H9 (cell line): ENCODE measurements at regions not wholly inside any gene's neighbourhood (a gene's known extent, or its start where the extent isn't known, plus 50 kb on each side); places are given as distances from the start of the nearest gene placed in this dataset.

Source experiments
- DNase-seq: peaks from one replicate; pipeline ENCODE4 v3.0.0-alpha.2; 2017
- H2AFZ ChIP-seq: one replicate; pipeline ENCODE4 v1.6.1; 2013; ENCODE audit warnings: mild to moderate bottlenecking, low read length, control low read depth, moderate library complexity
- H2AK5ac ChIP-seq: 2 replicates; pipeline ENCODE4 v1.6.1; 2013; ENCODE audit warnings: low read length, control low read depth, mixed read lengths; ENCODE audit not compliant: insufficient read length
- H2BK120ac ChIP-seq: one replicate; pipeline ENCODE4 v1.6.1; 2013; ENCODE audit warnings: low read depth, mild to moderate bottlenecking, low read length, control low read depth, inconsistent platforms; ENCODE audit not compliant: poor library complexity, severe bottlenecking
- H2BK12ac ChIP-seq: 2 replicates; pipeline ENCODE4 v1.6.1; 2013; ENCODE audit warnings: low read length, control low read depth, mixed read lengths, low read depth; ENCODE audit not compliant: insufficient read length
- H2BK15ac ChIP-seq: 2 replicates; pipeline ENCODE4 v1.6.1; 2013; ENCODE audit warnings: low read depth, low read length, control low read depth
- H2BK20ac ChIP-seq: one replicate; pipeline ENCODE4 v1.6.1; 2013; ENCODE audit warnings: low read depth, mild to moderate bottlenecking, low read length, control low read depth, inconsistent platforms; ENCODE audit not compliant: poor library complexity, severe bottlenecking
- H2BK5ac ChIP-seq: 2 replicates; pipeline ENCODE4 v1.6.1; 2013; ENCODE audit warnings: low read length, control low read depth, mixed read lengths; ENCODE audit not compliant: insufficient read length
- H3K14ac ChIP-seq: 2 replicates; pipeline ENCODE4 v1.6.1; 2013; ENCODE audit warnings: low read length, control low read depth; ENCODE audit not compliant: insufficient read depth
- H3K18ac ChIP-seq: 2 replicates; pipeline ENCODE4 v1.6.1; 2013; ENCODE audit warnings: low read depth, mild to moderate bottlenecking, mixed read lengths, low read length, control low read depth; ENCODE audit not compliant: insufficient read length
- H3K23ac ChIP-seq: 2 replicates; pipeline ENCODE4 v1.6.1; 2013; ENCODE audit warnings: low read length, control low read depth, mixed read lengths, low read depth; ENCODE audit not compliant: insufficient read length
- H3K23me2 ChIP-seq: 2 replicates; pipeline ENCODE4 v1.6.1; 2013; ENCODE audit warnings: low read depth, mild to moderate bottlenecking, mixed read lengths, low read length, control low read depth; ENCODE audit not compliant: insufficient read length, poor library complexity, severe bottlenecking
- H3K27ac ChIP-seq: 2 replicates; pipeline ENCODE4 v1.5.1; 2013; ENCODE audit warnings: low read length, control low read depth, mixed read lengths, low read depth; ENCODE audit not compliant: insufficient read length
- H3K27me3 ChIP-seq: 2 replicates; pipeline ENCODE4 v1.6.1; 2013; ENCODE audit warnings: low read length, control low read depth, inconsistent platforms; ENCODE audit not compliant: insufficient read depth
- H3K4ac ChIP-seq: 2 replicates; pipeline ENCODE4 v1.6.1; 2013; ENCODE audit warnings: low read depth, mild to moderate bottlenecking, control low read depth, inconsistent platforms, low read length, moderate library complexity
- H3K4me1 ChIP-seq: 2 replicates; pipeline ENCODE4 v1.6.1; 2013; ENCODE audit warnings: low read length, control low read depth, inconsistent platforms; ENCODE audit not compliant: insufficient read depth
- H3K4me2 ChIP-seq: 2 replicates; pipeline ENCODE4 v1.6.1; 2013; ENCODE audit warnings: low read length, control low read depth, mixed read lengths; ENCODE audit not compliant: insufficient read length, insufficient read depth
- H3K56ac ChIP-seq: 2 replicates; pipeline ENCODE4 v1.6.1; 2013; ENCODE audit warnings: low read depth, mild to moderate bottlenecking, mixed read lengths, low read length, control low read depth; ENCODE audit not compliant: insufficient read length
- H3K79me1 ChIP-seq: 2 replicates; pipeline ENCODE4 v1.6.1; 2013; ENCODE audit warnings: low read depth, mild to moderate bottlenecking, moderate library complexity, low read length, control low read depth, inconsistent platforms; ENCODE audit not compliant: insufficient read depth, poor library complexity, severe bottlenecking
- H3K79me2 ChIP-seq: 2 replicates; pipeline ENCODE4 v1.6.1; 2013; ENCODE audit warnings: low read length, control low read depth, inconsistent platforms; ENCODE audit not compliant: insufficient read depth
- H3K9ac ChIP-seq: 2 replicates; pipeline ENCODE4 v1.6.1; 2013; ENCODE audit warnings: low read length, control low read depth, mixed read lengths; ENCODE audit not compliant: insufficient read length; ENCODE audit errors: extremely low read depth
- H3K9me3 ChIP-seq: one replicate; pipeline ENCODE4 v1.6.1; 2013; ENCODE audit warnings: low read depth, low read length, inconsistent platforms; ENCODE audit not compliant: control insufficient read depth
- H3T11ph ChIP-seq: one replicate; pipeline ENCODE4 v1.6.1; 2013; ENCODE audit warnings: mild to moderate bottlenecking, low read length, control low read depth, inconsistent platforms
- H4K20me1 ChIP-seq: one replicate; pipeline ENCODE4 v1.6.1; 2013; ENCODE audit not compliant: control insufficient read depth, insufficient read length, insufficient read depth
- H4K5ac ChIP-seq: 2 replicates; pipeline ENCODE4 v1.6.1; 2013; ENCODE audit warnings: low read depth, mild to moderate bottlenecking, mixed read lengths, low read length, control low read depth; ENCODE audit not compliant: insufficient read length
- H4K8ac ChIP-seq: replicated peaks from 2 replicates; pipeline ENCODE4 v1.6.1; 2013; ENCODE audit warnings: low read length, control low read depth, mixed read lengths, low read depth; ENCODE audit not compliant: insufficient read length
- H4K91ac ChIP-seq: 2 replicates; pipeline ENCODE4 v1.6.1; 2013; ENCODE audit warnings: low read depth, mild to moderate bottlenecking, moderate library complexity, mixed read lengths, low read length, control low read depth; ENCODE audit not compliant: insufficient read length
- H3K27ac Mint-ChIP-seq, 3 experiments: 2 replicates in 2 of 3; 3 replicates in 1 of 3; pipeline ENCODE4 v1.8.0; 2020 to 2021; ENCODE audit warnings: mixed read lengths in 3 of 3, mild to moderate bottlenecking in 1 of 3, moderate library complexity in 1 of 3
- H3K27me3 Mint-ChIP-seq: 2 replicates; pipeline ENCODE4 v1.8.0; 2021; ENCODE audit warnings: low read depth, mild to moderate bottlenecking, moderate library complexity, mixed read lengths
- H3K36me3 Mint-ChIP-seq, 3 experiments: 2 replicates in 2 of 3; 3 replicates in 1 of 3; pipeline ENCODE4 v1.8.0; 2020 to 2021; ENCODE audit warnings: low read depth in 3 of 3, mixed read lengths in 3 of 3; ENCODE audit not compliant: insufficient read depth in 1 of 3
- H3K4me1 Mint-ChIP-seq, 2 experiments: 2 replicates each; pipeline ENCODE4 v1.8.0; 2020; ENCODE audit warnings: mixed read lengths in 2 of 2
- H3K4me3 Mint-ChIP-seq, 2 experiments: 2 replicates in 1 of 2; 3 replicates in 1 of 2; pipeline ENCODE4 v1.8.0; 2020 to 2021; ENCODE audit warnings: mild to moderate bottlenecking in 2 of 2, mixed read lengths in 2 of 2, moderate library complexity in 1 of 2
- H3K9me3 Mint-ChIP-seq, 2 experiments: 2 replicates in 1 of 2; 3 replicates in 1 of 2; pipeline ENCODE4 v1.8.0; 2020; ENCODE audit warnings: mild to moderate bottlenecking in 2 of 2, mixed read lengths in 2 of 2, moderate library complexity in 1 of 2
- WGBS: extraction: QIAGEN DNeasy Blood & Tissue Kit; methylation state at CpG from one replicate; pipeline ENCODE4 v1.1.7; 2013; ENCODE audit warnings: missing lambda C conversion rate, low lambda C conversion rate, mixed read lengths; ENCODE audit not compliant: insufficient read length; ENCODE audit errors: extremely low coverage; 5-methylcytosine and 5-hydroxymethylcytosine counted together
- TF ChIP-seq, protein P1 (sequence below): fragments of 200-600 bp; sonication (generic); conservative IDR thresholded peaks from 3 replicates; pipeline ENCODE4 v1.8.0; 2021; ENCODE audit warnings: antibody characterized with exemption, mild to moderate bottlenecking

DNA sequence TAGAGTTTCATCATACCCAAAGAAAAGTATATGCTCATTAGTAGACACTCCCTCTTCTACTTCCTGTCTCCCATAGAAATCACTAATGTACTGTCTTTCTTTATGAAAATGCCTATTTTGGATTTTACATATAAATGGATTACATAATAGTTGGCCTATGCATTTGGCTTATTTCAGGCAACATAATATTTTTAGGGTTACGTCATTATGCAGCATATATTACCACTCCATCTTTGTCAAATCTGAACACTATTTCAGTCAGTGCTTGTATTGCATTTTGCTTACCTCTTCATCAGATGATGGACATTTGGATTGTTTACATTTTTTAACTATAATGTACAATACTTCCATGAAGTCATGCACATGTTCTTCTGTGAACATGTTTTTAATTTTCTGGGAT is 1406.1 kb downstream of the LRFN5 start:
- Histone ChIP-seq H3K79me2 (no peaks in the 10 kb centered on the region), H3K4me1 (no peaks in the 10 kb centered on the region), H2BK5ac (no peak overlapping the region), H3K79me1 (no peaks in the 10 kb centered on the region), H3K14ac (no peak overlapping the region), H2AK5ac (no peak overlapping the region), H4K20me1 (no peaks in the 10 kb centered on the region), H3K4ac (no peak overlapping the region), H3K9ac (no peak overlapping the region), H3K56ac (no peak overlapping the region), H4K5ac (no peak overlapping the region), H2BK120ac (no peak overlapping the region), H2BK12ac (no peak overlapping the region), H3K27me3 (no peaks in the 10 kb centered on the region), H3K4me2 (no peak overlapping the region), H3T11ph (no peak overlapping the region), H4K91ac (no peak overlapping the region), H2BK15ac (no peak overlapping the region), H2AFZ (no peak overlapping the region), H3K27ac (no peak overlapping the region), H3K18ac (no peak overlapping the region), H3K23ac (no peak overlapping the region), H2BK20ac (no peak overlapping the region), H4K8ac (no peak overlapping the region), H3K23me2 (no peaks in the 10 kb centered on the region), H3K9me3 (peaks cover 15% of the 10 kb centered on the region)
- no peaks in the 10 kb centered on the region for H3K4me1 Mint-ChIP-seq
- peaks cover 8 to 18% (median 10%) of the 10 kb centered on the region in 3 experiments; a peak in 6 of 7 replicates for H3K36me3 Mint-ChIP-seq
- WGBS = no CpG with 5 or more reads among the region's 1 CpG
- no peak for DNase-seq
- H3K27ac Mint-ChIP-seq = no peak overlapping the region
- H3K4me3 Mint-ChIP-seq = no peak overlapping the region
- no peaks in the 10 kb centered on the region for H3K27me3 Mint-ChIP-seq
- TF ChIP-seq, protein P1, sequence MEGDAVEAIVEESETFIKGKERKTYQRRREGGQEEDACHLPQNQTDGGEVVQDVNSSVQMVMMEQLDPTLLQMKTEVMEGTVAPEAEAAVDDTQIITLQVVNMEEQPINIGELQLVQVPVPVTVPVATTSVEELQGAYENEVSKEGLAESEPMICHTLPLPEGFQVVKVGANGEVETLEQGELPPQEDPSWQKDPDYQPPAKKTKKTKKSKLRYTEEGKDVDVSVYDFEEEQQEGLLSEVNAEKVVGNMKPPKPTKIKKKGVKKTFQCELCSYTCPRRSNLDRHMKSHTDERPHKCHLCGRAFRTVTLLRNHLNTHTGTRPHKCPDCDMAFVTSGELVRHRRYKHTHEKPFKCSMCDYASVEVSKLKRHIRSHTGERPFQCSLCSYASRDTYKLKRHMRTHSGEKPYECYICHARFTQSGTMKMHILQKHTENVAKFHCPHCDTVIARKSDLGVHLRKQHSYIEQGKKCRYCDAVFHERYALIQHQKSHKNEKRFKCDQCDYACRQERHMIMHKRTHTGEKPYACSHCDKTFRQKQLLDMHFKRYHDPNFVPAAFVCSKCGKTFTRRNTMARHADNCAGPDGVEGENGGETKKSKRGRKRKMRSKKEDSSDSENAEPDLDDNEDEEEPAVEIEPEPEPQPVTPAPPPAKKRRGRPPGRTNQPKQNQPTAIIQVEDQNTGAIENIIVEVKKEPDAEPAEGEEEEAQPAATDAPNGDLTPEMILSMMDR = no peak
- H3K9me3 Mint-ChIP-seq = peaks cover 16 to 26% of the 10 kb centered on the region in 2 experiments
